ENCODE measurements at regions not wholly inside any gene's neighbourhood (a gene's known extent, or its start where the extent isn't known, plus 50 kb on each side); places are given as distances from the start of the nearest gene placed in this dataset.

DNA sequence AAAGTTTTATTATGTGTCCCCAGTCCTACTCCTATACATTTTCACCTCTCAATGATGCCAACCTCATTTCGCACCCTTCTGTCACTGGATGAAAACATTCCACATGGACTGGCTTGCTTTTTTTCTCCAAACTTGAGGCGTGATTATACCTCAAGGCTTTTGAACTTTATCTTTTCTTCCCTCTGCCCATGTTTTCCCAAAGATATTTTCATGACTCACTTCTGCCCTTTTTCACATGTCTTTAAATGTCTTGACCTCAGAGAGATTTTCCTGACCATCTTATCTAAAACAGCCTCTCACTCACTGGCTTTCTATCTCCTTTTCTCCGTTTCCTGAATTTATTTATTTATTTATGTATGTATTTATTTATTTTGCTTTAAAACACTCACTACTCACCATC lies 659.0 kb downstream of the PTPRC start:
- TF ChIP-seq FEZF1 (tag by site-specific recombination; IDR thresholded peaks at IDR 0.05) (no peak), ZNF184 (tag by site-specific recombination; IDR thresholded peaks at IDR 0.05) (no peak), ZNF274 (IDR thresholded peaks at IDR 0.05; ENCODE audit: low read length) (no peak), ZNF274 (tag by site-specific recombination; IDR thresholded peaks at IDR 0.05; ENCODE audit: borderline replicate concordance) (no peak), ZNF23 (tag by site-specific recombination; IDR thresholded peaks at IDR 0.05; ENCODE audit: borderline replicate concordance) (no peak)

Measured in HEK293 (cell line).